ENCODE measurements at regions not wholly inside any gene's neighbourhood (a gene's known extent, or its start where the extent isn't known, plus 50 kb on each side); places are given as distances from the start of the nearest gene placed in this dataset.

GRCh38 chr2:155770516-155770915 is 562.0 kb downstream of the NR4A2 start:
- no peak for DNase-seq (ENCODE audit: low read depth)

- DNase-seq (ENCODE audit: low read depth) = no peak
Observed at GRCh38 chr2:155766342-155767115, 566.0 kb downstream of the NR4A2 start.

DNA sequence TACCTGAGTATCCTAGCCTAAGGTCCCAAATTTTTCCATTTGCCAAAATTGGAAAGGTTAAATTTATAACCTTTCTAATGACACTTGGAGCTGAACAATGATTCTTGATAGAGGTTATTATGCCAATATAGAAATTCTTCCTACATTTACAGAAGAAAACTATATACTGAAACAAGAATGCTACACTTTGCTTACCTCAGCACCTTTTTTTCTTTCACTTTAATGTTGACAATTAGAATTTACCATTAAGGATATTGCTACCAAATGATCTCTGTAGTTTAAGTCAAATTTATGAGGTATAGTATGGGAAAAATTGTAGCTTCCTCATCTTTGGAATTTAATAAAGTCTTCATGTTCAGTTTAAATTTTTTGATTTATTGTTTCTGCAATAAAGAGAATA is 577.0 kb downstream of the NR4A2 start:
- no peak for DNase-seq (ENCODE audit: low read depth)

GRCh38 chr2:155748131-155748530 is 584.4 kb downstream of the NR4A2 start:
- no peak for DNase-seq (ENCODE audit: low read depth)

DNA sequence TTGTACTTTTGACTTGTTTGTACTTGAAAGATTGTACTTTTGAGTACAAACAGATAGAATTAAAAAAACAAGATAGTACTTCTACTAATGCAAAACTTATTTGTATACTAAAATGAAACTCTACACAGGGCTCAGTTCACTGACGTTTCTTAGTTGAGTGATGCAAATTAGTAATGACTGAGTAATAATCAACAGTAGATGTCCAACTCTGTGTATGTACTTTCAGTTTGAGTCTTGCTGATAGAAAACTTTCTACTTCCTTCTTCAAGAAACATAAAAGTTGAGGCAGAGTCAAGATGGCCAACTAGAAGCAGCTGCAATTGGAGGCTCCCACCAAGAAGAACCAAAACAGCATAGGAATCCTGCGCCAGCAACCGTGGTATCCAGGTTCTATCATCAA is 585.0 kb downstream of the NR4A2 start:
- DNase-seq (ENCODE audit: low read depth) = no peak

GRCh38 chr2:155733091-155733853 is 599.2 kb downstream of the NR4A2 start:
- DNase-seq (ENCODE audit: low read depth) = no peak

DNA sequence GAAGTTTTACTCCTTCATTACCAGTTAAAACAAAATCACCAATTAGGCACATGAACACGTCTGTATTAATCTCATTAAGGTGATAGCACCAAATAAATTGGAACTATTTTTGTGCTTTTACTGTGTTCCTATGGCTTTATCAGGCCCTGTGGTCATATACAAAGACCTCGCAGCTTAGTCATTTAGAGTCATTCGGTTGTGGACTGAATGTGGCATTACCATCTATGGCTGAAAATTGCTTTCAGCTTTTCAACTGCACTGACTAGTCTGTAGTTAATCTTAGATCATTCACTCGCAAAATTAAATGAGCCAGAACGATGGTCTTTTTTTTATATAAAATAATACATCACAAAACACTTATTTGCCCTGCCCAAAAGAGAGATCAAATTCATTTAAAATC is 601.7 kb downstream of the NR4A2 start:
- DNase-seq (ENCODE audit: low read depth) = no peak

DNA sequence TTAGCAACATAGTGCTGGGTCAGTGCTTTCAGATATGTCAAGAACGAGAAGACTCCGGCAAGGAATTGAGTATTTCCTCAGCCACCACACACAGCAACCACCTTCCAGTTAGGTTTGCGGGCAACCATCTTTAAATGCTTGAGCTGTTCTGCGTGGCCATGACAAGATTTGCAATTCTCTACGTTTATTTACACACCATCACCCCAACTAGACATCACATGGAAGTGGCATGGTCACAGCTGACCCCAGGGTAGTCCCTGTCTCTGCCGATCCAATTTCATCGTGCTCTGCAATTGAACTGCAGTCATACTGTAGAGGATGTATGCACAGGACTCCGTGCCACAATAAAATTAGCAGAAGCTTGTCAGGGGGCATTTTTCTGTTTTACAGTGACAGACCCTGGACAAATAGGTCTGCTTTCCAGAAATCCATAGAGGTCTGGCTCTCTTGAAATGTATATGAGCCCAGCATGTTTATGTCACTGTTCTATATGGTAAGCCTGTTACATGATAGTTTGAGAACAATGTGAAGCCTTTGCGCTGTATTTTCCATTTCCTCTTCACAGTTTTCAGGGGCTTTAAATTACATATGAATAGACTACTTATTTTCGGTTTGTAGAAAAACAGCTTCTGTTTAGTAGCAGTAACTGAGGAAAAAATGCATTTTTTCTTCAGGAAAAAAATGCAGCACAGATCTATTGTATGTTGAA is 605.2 kb downstream of the NR4A2 start:
- no peak for DNase-seq (ENCODE audit: low read depth)

- DNase-seq (ENCODE audit: low read depth) = no peak
Observed at GRCh38 chr2:155722290-155722689, 610.2 kb downstream of the NR4A2 start.

- no peak for DNase-seq (ENCODE audit: low read depth)
Observed at GRCh38 chr2:155715705-155716104, 616.8 kb downstream of the NR4A2 start.

GRCh38 chr2:155714983-155715382 is 617.5 kb downstream of the NR4A2 start:
- no peak for DNase-seq (ENCODE audit: low read depth)

DNA sequence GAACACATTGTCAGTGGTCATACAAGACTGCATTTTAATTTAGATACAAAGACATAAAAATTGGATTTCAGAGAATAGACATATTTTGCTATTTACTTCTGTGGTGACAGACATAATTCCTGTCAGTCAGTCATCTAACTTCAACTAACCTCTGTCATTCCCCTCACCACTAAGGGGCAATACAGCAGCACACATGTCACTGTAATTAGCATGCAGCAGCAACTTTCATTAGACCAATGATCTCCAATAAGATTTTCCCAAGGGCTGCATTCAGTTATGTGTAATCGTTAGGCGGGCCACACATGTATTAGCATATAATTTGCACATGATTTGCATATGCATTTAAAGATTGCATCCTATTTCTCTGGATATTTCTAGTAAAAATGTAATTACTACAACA is 624.5 kb downstream of the NR4A2 start:
- no peak for DNase-seq (ENCODE audit: low read depth)

DNA sequence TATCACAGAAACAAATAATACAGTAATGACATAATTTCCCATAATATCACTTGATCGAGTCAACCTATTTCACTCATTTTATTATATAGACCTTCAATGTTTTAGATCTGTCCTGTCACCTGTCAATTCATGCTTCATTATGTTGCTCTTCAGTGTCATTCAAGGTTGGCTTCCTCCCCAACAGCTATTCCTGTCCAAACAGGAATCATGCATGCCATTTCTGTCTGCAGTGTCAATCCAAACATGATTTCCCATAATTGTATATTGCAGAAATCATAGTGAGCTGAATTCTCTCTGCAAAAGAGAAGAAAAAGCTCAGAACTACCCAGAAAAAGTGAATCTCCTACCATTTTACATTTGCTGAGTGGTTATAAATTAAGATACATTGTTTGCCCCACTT is 628.6 kb downstream of the NR4A2 start:
- DNase-seq (ENCODE audit: low read depth) = no peak

GRCh38 chr2:155703048-155703447 is 629.5 kb downstream of the NR4A2 start:
- DNase-seq (ENCODE audit: low read depth) = no peak

DNA sequence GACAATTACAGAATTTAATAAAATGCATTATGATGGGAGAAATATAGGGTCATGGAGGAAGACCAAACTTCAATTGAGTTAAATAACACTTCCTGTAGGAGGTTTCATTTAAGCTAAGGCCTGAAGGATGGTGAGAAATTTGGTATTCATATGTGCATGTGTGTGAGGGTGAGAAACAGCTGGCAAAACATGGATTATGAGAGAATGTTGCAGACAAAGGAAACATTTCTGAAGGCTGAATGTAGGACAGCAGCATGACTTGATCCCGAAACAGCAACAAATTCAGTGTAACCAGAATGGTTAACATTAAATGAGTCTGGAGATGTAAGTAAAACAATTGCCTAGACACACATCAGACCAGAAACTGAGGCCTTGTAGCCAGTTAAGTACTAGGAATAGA is 630.8 kb downstream of the NR4A2 start:
- DNase-seq (ENCODE audit: low read depth) = no peak

GRCh38 chr2:155696571-155696970 is 636.0 kb downstream of the NR4A2 start:
- no peak for DNase-seq (ENCODE audit: low read depth)

GRCh38 chr2:155695505-155695904 is 637.0 kb downstream of the NR4A2 start:
- DNase-seq (ENCODE audit: low read depth) = no peak

DNA sequence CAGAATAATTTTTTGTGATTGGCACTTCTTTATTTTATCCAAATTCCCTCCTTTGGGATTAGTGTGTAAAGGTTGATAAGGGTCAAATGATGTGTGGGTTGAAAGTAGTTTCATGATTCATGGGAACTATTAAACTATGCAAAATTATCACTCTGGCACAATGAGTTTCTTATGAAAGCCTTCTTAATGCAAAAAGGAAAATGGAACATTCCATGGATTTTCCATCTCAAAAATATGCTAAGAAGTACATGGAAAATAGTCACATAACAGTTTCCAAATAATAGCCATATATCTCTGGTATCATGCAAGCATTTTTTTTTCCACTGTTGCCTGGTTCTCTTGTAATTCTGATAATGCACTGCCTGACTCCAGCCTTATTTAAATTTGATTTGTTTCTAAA is 639.7 kb downstream of the NR4A2 start:
- no peak for DNase-seq (ENCODE audit: low read depth)

DNA sequence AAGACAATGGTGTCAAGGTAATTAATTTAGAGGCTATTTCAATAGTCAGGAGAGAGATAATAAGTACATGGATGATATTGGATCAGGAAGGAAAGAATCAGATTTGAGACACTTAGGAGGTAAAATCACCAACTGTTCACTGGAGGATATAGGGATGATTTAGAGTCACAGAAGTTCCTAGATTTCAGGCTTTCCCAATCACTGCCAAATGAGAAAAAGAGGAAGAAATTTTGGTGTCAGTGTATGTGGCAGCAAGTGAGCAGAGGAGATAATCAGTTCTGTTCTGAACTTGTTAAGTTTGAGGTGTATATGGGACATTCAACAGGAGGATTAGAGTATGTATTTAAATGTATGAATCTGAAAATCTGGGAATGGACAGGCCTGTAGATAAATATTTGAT is 640.4 kb downstream of the NR4A2 start:
- no peak for DNase-seq (ENCODE audit: low read depth)

GRCh38 chr2:155690785-155691184 is 641.7 kb downstream of the NR4A2 start:
- DNase-seq (ENCODE audit: low read depth) = no peak

GRCh38 chr2:155689791-155690190 is 642.7 kb downstream of the NR4A2 start:
- DNase-seq (ENCODE audit: low read depth) = no peak

DNA sequence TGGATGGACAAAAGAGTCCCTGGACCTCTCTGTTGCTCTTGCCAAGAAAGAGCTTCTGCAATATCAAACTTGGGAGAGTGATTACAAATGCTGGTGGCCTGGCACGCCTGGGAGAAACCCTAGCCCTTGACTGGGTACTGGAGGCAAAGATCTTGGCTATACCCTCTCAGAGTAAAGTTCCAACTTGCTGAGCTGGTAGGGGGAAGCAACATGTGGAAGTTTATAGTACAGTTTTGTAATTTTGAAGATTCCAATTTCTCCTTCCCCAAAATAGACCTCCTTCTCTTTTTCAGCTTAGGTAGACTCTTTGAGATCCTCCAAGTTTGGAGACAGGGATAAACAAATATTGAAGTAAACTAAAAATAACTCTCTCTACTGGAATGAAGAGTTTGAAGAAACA is 645.3 kb downstream of the NR4A2 start:
- DNase-seq (ENCODE audit: low read depth) = no peak

GRCh38 chr2:155679647-155680046 is 652.9 kb downstream of the NR4A2 start:
- DNase-seq (ENCODE audit: low read depth) = no peak
